DND-41 (cell line): ENCODE measurements at regions not wholly inside any gene's neighbourhood (a gene's known extent, or its start where the extent isn't known, plus 50 kb on each side); places are given as distances from the start of the nearest gene placed in this dataset.

ENCODE experiments used
- CTCF ChIP-seq: IDR thresholded peaks from 2 replicates; pipeline ENCODE4 v1.5.1; 2012; ENCODE audit warnings: borderline replicate concordance, low read length, moderate library complexity, mild to moderate bottlenecking; ENCODE audit not compliant: poor library complexity, severe bottlenecking; ENCODE audit errors: extremely low read depth
- EZH2 ChIP-seq: IDR thresholded peaks from 3 replicates; pipeline ENCODE4 v1.6.1; 2012; ENCODE audit warnings: borderline replicate concordance, low read depth, mild to moderate bottlenecking, moderate library complexity, low read length, inconsistent platforms; ENCODE audit not compliant: severe bottlenecking

DNA sequence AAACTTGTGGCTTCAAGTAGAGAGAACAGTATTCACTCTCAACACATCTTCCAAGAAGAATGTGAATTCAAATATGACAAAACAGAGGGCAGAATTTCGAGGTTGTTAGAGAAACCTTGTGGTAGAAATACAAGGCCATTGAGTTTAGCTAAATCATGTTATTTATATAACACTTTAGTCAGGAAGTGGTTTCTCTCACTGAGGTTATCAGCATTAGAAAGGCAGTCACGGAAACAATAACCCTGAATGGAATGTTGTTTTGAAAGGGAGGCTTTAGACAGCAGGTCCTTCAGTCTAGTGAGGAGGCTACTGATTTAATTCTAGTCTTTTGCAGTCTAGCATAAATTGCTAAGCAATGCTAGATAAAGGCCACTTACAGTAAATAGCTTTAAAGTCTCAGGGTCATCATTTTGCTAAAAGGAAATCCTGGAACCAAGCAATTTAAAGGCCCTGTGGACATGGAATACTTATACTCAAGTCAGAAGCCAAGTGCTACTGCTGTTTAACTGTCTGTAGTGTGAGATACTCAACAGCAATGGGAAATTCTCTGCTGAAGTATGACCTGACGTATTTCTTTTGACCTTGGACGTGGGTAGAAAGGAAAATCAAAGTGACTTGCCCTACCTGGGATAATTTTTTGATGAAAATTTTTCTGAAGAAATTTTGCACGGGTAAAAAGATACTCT lies 89.0 kb upstream of the CHODL start:
- TF ChIP-seq CTCF = no peak
- TF ChIP-seq EZH2 = no peak
